ENCODE measurements at regions not wholly inside any gene's neighbourhood (a gene's known extent, or its start where the extent isn't known, plus 50 kb on each side); places are given as distances from the start of the nearest gene placed in this dataset.

GRCh38 chr19:34109596-34109995 is 62.7 kb upstream of the LSM14A start:
- no peak for TF ChIP-seq EZH2phosphoT487 (IDR thresholded peaks at IDR 0.05; ENCODE audit: borderline replicate concordance, low read depth, low read length)
- TF ChIP-seq CTCF (conservative IDR thresholded peaks at IDR 0.05; ENCODE audit: low read length), result no peak

Data from OCI-LY7 (cell line).